ENCODE measurements at regions not wholly inside any gene's neighbourhood (a gene's known extent, or its start where the extent isn't known, plus 50 kb on each side); places are given as distances from the start of the nearest gene placed in this dataset.

DNA sequence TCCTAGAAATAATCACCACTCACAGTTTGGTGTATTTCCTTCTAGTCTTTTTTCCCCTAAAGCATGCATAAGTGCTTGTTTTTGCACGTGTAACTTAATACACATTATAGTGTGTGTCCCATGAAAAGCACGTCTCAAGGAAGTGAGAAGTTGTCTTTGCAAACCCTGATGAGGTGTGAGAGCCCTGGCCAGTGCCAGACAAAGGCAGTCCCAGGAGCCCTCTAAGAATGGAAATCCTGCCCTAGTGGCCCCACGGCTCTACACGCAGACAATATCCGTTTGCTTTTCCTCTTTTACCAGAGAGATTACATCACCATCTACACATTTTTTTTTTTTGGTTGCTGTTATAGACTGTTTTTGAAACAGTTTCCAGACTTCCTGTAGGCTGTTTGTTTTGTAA, 85.5 kb upstream of the FZD10 start:
- Mint-ChIP-seq H3K9me3 (ENCODE audit: unreplicated experiment) (peaks cover 25% of the 10 kb centered on the region), H3K36me3 (ENCODE audit: unreplicated experiment) (no peaks in the 10 kb centered on the region), H3K4me3 (ENCODE audit: unreplicated experiment) (no peak overlapping the region), H3K4me1 (ENCODE audit: unreplicated experiment) (no peaks in the 10 kb centered on the region), H3K27me3 (ENCODE audit: unreplicated experiment) (peaks cover 2% of the 10 kb centered on the region), H3K27ac (ENCODE audit: unreplicated experiment) (no peak overlapping the region)
- DNase-seq (ENCODE audit: extremely low spot score, unreplicated experiment), result no peak
- no peak for TF ChIP-seq CTCF (IDR thresholded peaks at IDR 0.05)

DNA sequence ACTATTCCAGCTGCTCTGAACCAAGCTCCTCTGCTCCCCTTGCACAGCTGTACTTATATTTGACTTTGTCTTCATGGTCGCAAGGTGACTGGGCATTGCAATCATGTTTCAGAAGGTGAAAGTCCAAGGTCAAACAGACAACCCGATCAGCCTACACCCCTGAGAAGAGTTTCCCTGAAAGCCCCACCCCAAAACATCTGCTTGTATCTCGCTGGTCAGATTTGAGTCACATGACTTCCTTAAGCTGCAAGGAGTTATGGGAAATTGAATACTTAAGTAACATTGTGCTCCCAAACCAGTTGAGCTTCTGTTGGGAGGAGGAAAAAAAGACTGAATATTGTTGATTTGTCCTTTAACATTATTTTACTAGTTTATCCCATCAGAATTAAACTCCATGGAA, 83.4 kb upstream of the FZD10 start:
- H3K4me3 Mint-ChIP-seq (ENCODE audit: unreplicated experiment), result no peak overlapping the region
- no peak overlapping the region for H3K27ac Mint-ChIP-seq (ENCODE audit: unreplicated experiment)
- DNase-seq (ENCODE audit: extremely low spot score, unreplicated experiment), result no peak
- no peaks in the 10 kb centered on the region for H3K4me1 Mint-ChIP-seq (ENCODE audit: unreplicated experiment)
- no peaks in the 10 kb centered on the region for H3K36me3 Mint-ChIP-seq (ENCODE audit: unreplicated experiment)
- no peak for TF ChIP-seq CTCF (IDR thresholded peaks at IDR 0.05)
- peaks cover 15% of the 10 kb centered on the region for H3K9me3 Mint-ChIP-seq (ENCODE audit: unreplicated experiment)
- peaks cover 2% of the 10 kb centered on the region for H3K27me3 Mint-ChIP-seq (ENCODE audit: unreplicated experiment)

DNA sequence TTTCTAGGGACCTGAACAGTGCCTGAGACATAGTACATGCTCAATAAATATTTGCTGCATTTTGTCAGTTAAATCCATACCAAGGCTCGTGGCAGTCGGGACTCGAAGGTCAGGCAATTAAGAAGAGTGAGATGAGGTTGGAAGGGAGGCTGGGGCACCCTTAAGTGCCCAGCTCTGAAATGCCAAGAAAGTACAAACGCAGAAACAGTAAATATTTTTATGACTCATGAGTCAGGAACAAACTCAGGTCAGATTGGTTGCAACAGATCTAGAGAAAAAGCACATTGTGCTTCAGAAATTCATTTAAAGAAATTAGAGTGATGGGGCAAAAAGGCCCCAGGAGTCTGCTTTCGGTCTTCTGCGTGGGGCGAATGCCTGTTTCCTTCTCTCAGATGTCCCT, 83.0 kb upstream of the FZD10 start:
- TF ChIP-seq CTCF (IDR thresholded peaks at IDR 0.05), result no peak
- no peaks in the 10 kb centered on the region for H3K36me3 Mint-ChIP-seq (ENCODE audit: unreplicated experiment)
- no peaks in the 10 kb centered on the region for H3K4me1 Mint-ChIP-seq (ENCODE audit: unreplicated experiment)
- DNase-seq (ENCODE audit: extremely low spot score, unreplicated experiment), result no peak
- H3K9me3 Mint-ChIP-seq (ENCODE audit: unreplicated experiment), result peaks cover 15% of the 10 kb centered on the region
- no peak overlapping the region for H3K27ac Mint-ChIP-seq (ENCODE audit: unreplicated experiment)
- H3K27me3 Mint-ChIP-seq (ENCODE audit: unreplicated experiment), result peaks cover 2% of the 10 kb centered on the region
- no peak overlapping the region for H3K4me3 Mint-ChIP-seq (ENCODE audit: unreplicated experiment)

DNA sequence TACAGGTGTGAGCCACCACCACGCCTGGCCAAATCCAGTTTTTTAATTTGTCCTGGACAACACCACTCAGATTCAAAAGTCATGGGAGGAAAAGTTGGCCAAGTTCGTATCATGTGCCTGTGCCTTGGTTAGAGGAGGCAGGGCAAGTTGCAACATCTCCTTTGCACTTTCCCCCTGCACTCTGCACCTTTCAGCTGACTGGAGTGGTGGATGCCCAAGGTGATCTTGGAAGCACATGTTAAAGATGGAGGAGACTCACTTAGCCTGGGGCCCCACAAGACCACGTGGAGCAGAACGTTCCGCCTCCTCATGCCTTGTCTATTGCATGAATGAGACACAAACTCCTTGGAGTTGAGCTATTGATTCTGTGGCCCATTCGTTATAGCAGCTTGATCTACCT, 82.1 kb upstream of the FZD10 start:
- Mint-ChIP-seq H3K4me3 (ENCODE audit: unreplicated experiment) (no peak overlapping the region), H3K27ac (ENCODE audit: unreplicated experiment) (no peak overlapping the region), H3K9me3 (ENCODE audit: unreplicated experiment) (peaks cover 15% of the 10 kb centered on the region), H3K4me1 (ENCODE audit: unreplicated experiment) (no peaks in the 10 kb centered on the region), H3K27me3 (ENCODE audit: unreplicated experiment) (peaks cover 2% of the 10 kb centered on the region), H3K36me3 (ENCODE audit: unreplicated experiment) (no peaks in the 10 kb centered on the region)
- no peak for TF ChIP-seq CTCF (IDR thresholded peaks at IDR 0.05)
- no peak for DNase-seq (ENCODE audit: extremely low spot score, unreplicated experiment)

GRCh38 chr12:130081117-130081805, 81.0 kb upstream of the FZD10 start:
- Mint-ChIP-seq H3K27me3 (ENCODE audit: unreplicated experiment) (peaks cover 2% of the 10 kb centered on the region), H3K9me3 (ENCODE audit: unreplicated experiment) (peaks cover 7% of the 10 kb centered on the region), H3K27ac (ENCODE audit: unreplicated experiment) (no peak overlapping the region), H3K36me3 (ENCODE audit: unreplicated experiment) (no peaks in the 10 kb centered on the region), H3K4me1 (ENCODE audit: unreplicated experiment) (no peaks in the 10 kb centered on the region), H3K4me3 (ENCODE audit: unreplicated experiment) (no peak overlapping the region)
- no peak for TF ChIP-seq CTCF (IDR thresholded peaks at IDR 0.05)
- no peak for DNase-seq (ENCODE audit: extremely low spot score, unreplicated experiment)

Data from osteocyte (in vitro differentiated cells).